ENCODE measurements at regions not wholly inside any gene's neighbourhood (a gene's known extent, or its start where the extent isn't known, plus 50 kb on each side); places are given as distances from the start of the nearest gene placed in this dataset.

DNA sequence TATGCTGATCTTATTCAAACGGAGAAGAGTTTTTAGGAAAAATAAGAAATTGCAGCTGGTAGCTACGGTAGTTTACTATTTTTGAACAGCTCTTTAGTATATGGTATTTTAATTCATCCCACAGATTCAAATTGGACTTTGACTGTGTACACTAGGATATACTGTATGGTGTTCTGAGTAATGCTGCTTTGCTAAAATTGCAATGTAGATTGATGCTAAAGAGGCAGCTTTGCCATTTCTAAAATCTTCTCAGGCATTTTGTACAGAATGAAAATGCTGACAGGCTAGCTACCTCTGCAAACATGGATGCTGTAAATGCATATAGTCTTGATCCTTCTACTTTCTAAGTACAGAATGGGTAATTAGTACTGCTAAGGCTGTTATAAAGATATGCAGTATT is 826.6 kb upstream of the POU3F3 start:
- H3K27ac ChIP-seq (ENCODE audit: low read length), result no peak overlapping the region
- no peaks in the 10 kb centered on the region for H3K36me3 ChIP-seq (ENCODE audit: control insufficient read depth, insufficient read depth, low read length)
- H3K4me1 ChIP-seq (ENCODE audit: control insufficient read depth, insufficient read depth, low read length), result no peaks in the 10 kb centered on the region
- WGBS (ENCODE audit: insufficient coverage, low lambda C conversion rate), result no CpG with 5 or more reads among the region's 2 CpGs
- no peaks in the 10 kb centered on the region for H3K27me3 ChIP-seq (ENCODE audit: control insufficient read depth, insufficient read depth, low read length)
- H3K4me3 ChIP-seq (ENCODE audit: low read length), result no peak overlapping the region
- no peaks in the 10 kb centered on the region for H3K9me3 ChIP-seq (ENCODE audit: control insufficient read depth, low read depth, low read length)
- DNase-seq, result no peak

DNA sequence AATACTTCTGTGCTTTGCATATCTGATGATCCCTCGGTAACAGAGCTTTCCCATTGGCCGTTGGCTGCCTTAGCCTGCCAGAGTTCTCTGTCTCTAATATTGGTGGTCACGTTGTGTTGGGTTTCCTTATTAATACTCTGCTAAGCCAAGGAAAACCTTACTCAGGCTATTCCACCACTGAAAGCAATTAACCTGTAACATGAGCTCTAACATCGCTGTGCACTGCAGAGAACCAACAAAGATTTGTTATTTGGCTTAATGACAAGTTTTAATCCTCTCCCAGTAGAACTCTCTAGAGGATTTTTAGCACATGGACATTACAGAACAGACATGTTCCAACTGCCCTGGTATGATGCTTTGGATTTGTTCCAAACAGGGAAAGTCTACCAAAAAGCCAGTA is 825.9 kb upstream of the POU3F3 start:
- WGBS (ENCODE audit: insufficient coverage, low lambda C conversion rate), result 20% methylated on average over 1 of the region's 4 CpGs
- Histone ChIP-seq H3K27ac (ENCODE audit: low read length) (no peak overlapping the region), H3K4me1 (ENCODE audit: control insufficient read depth, insufficient read depth, low read length) (no peaks in the 10 kb centered on the region), H3K4me3 (ENCODE audit: low read length) (no peak overlapping the region), H3K9me3 (ENCODE audit: control insufficient read depth, low read depth, low read length) (no peaks in the 10 kb centered on the region), H3K27me3 (ENCODE audit: control insufficient read depth, insufficient read depth, low read length) (no peaks in the 10 kb centered on the region), H3K36me3 (ENCODE audit: control insufficient read depth, insufficient read depth, low read length) (no peaks in the 10 kb centered on the region)
- no peak for DNase-seq

DNA sequence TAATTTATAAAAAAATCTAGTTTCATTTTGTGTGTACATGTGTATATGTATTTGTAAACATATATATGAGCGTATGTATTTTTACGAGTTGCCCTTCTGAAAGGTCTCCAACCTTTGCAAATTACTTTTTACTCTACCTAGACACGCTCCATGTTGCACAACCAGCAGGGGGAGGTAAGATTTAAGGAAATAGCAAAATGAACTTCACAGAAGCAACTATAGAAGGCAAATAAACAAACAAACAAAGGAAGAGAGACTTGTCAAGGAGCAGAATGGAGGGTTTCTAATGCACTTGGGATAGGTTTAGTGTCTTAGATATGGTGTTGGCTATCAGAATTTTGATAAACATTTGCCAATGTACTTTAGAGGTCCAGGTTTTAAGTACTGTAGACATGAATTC is 820.5 kb upstream of the POU3F3 start:
- H3K36me3 ChIP-seq (ENCODE audit: control insufficient read depth, insufficient read depth, low read length), result no peaks in the 10 kb centered on the region
- H3K9me3 ChIP-seq (ENCODE audit: control insufficient read depth, low read depth, low read length), result no peaks in the 10 kb centered on the region
- H3K27me3 ChIP-seq (ENCODE audit: control insufficient read depth, insufficient read depth, low read length), result no peaks in the 10 kb centered on the region
- H3K27ac ChIP-seq (ENCODE audit: low read length), result no peak overlapping the region
- no peak overlapping the region for H3K4me3 ChIP-seq (ENCODE audit: low read length)
- no CpG with 5 or more reads among the region's 3 CpGs for WGBS (ENCODE audit: insufficient coverage, low lambda C conversion rate)
- no peaks in the 10 kb centered on the region for H3K4me1 ChIP-seq (ENCODE audit: control insufficient read depth, insufficient read depth, low read length)
- DNase-seq, result peak in 1 of 2 donors; percentile 4

DNA sequence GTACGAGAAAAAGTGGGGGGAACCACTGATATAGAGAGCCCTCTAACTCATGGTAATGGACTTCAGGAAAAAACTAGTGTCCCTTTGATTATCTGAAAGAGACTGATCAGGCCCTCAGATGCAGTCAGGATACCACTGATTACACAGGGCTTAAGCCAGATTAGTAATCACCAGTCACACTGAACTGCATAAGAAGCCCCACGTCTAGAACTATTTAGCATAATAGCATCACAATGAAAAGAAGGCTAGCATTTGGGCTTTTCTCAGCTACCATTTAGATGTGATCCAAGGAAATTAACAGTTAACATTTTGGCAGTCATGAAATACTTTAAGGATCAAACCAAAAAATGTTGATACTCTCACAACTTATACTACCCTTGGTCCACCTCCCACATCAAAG is 813.1 kb upstream of the POU3F3 start:
- Histone ChIP-seq H3K9me3 (ENCODE audit: control insufficient read depth, low read depth, low read length) (no peaks in the 10 kb centered on the region), H3K4me1 (ENCODE audit: control insufficient read depth, insufficient read depth, low read length) (no peaks in the 10 kb centered on the region), H3K4me3 (ENCODE audit: low read length) (no peak overlapping the region), H3K36me3 (ENCODE audit: control insufficient read depth, insufficient read depth, low read length) (no peaks in the 10 kb centered on the region), H3K27ac (ENCODE audit: low read length) (no peak overlapping the region), H3K27me3 (ENCODE audit: control insufficient read depth, insufficient read depth, low read length) (no peaks in the 10 kb centered on the region)
- DNase-seq, result no peak
- no CpG with 5 or more reads among the region's 2 CpGs for WGBS (ENCODE audit: insufficient coverage, low lambda C conversion rate)

DNA sequence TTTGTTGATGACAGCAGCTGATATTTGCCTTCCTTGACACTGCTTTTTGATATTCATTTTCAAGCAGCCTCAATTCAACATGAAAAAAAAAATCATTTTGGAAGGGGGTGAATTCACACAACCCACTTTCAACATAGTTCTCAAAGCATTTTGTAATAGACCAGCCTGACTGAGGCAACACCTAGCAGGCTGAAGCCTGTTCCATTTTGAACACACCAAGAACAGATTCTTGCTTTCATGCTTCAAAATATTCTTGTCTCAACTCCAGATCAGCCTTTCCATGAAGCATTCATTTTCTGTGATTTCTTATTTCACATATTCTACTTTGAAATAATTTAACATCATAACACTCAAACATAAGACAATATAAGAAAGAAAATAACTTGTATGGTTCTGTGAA is 812.6 kb upstream of the POU3F3 start:
- DNase-seq, result no peak
- no peaks in the 10 kb centered on the region for H3K36me3 ChIP-seq (ENCODE audit: control insufficient read depth, insufficient read depth, low read length)
- H3K4me1 ChIP-seq (ENCODE audit: control insufficient read depth, insufficient read depth, low read length), result no peaks in the 10 kb centered on the region
- no peaks in the 10 kb centered on the region for H3K27me3 ChIP-seq (ENCODE audit: control insufficient read depth, insufficient read depth, low read length)
- H3K4me3 ChIP-seq (ENCODE audit: low read length), result no peak overlapping the region
- no peaks in the 10 kb centered on the region for H3K9me3 ChIP-seq (ENCODE audit: control insufficient read depth, low read depth, low read length)
- no peak overlapping the region for H3K27ac ChIP-seq (ENCODE audit: low read length)

DNA sequence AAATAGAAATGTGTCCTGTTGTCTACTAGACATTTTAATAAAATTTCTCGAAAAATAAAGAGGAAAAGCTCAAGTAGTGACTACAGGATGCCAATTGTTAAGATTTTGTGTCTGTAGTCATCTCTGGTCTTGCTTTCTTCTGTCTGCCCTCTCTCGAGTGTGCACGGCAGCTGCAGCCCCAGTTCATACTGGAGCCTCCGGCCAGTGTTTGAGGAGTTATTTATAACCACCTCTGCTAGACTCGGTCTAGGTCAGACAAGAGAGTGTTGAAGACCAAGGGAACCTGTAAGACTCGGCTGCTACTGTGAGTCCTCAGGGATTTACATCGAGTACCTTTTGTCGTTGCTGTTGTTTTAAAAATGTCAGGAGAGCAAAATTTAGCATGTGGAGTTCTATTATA is 810.1 kb upstream of the POU3F3 start:
- DNase-seq, result no peak
- Histone ChIP-seq H3K27ac (ENCODE audit: low read length) (no peak overlapping the region), H3K9me3 (ENCODE audit: control insufficient read depth, low read depth, low read length) (no peaks in the 10 kb centered on the region), H3K4me1 (ENCODE audit: control insufficient read depth, insufficient read depth, low read length) (no peaks in the 10 kb centered on the region), H3K36me3 (ENCODE audit: control insufficient read depth, insufficient read depth, low read length) (no peaks in the 10 kb centered on the region), H3K4me3 (ENCODE audit: low read length) (no peak overlapping the region), H3K27me3 (ENCODE audit: control insufficient read depth, insufficient read depth, low read length) (no peaks in the 10 kb centered on the region)
- 70% methylated on average over 3 of the region's 8 CpGs for WGBS (ENCODE audit: insufficient coverage, low lambda C conversion rate)

DNA sequence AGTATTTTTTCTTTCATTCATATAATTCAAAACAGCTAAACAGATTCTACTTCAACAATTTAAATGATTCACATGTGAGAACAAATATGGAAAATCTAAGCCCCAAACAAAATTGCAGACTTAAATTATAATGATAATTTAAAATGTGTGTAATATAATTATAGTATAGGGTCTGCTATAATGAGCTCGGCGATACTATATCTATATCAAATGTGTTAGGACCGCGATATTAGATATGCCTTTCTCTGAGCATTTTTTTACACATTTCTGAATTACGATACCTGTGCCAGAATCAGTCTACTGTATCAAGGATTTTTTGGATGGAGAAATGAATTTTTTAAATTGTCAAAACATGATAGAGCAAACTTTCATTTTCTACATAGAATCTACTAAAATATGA is 808.8 kb upstream of the POU3F3 start:
- no peak for DNase-seq
- H3K27me3 ChIP-seq (ENCODE audit: control insufficient read depth, insufficient read depth, low read length), result no peaks in the 10 kb centered on the region
- no peaks in the 10 kb centered on the region for H3K36me3 ChIP-seq (ENCODE audit: control insufficient read depth, insufficient read depth, low read length)
- no peak overlapping the region for H3K4me3 ChIP-seq (ENCODE audit: low read length)
- H3K27ac ChIP-seq (ENCODE audit: low read length), result no peak overlapping the region
- no peaks in the 10 kb centered on the region for H3K9me3 ChIP-seq (ENCODE audit: control insufficient read depth, low read depth, low read length)
- WGBS (ENCODE audit: insufficient coverage, low lambda C conversion rate), result 93% methylated on average over 5 of the region's 5 CpGs
- no peaks in the 10 kb centered on the region for H3K4me1 ChIP-seq (ENCODE audit: control insufficient read depth, insufficient read depth, low read length)

DNA sequence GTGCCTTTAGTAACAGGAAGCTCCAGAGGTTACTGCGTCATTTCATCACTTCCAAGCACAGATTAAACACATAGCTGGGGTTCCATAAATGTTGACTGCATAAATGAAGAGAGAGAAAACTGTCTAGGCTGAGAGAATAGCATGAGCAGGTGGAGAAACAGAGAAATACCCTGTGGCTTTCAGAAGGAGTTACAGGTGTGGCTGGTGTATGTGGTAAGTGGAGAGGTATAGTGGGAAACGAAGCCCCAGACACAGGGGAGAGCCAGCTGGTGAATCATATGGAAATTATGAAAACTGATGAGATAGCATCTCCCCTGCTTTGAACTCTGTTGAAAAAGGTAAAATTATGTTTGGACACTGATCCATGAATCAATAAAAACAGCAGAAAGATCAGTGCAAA is 807.4 kb upstream of the POU3F3 start:
- H3K9me3 ChIP-seq (ENCODE audit: control insufficient read depth, low read depth, low read length), result no peaks in the 10 kb centered on the region
- WGBS (ENCODE audit: insufficient coverage, low lambda C conversion rate), result 100% methylated on average over 1 of the region's 2 CpGs
- H3K36me3 ChIP-seq (ENCODE audit: control insufficient read depth, insufficient read depth, low read length), result no peaks in the 10 kb centered on the region
- no peaks in the 10 kb centered on the region for H3K27me3 ChIP-seq (ENCODE audit: control insufficient read depth, insufficient read depth, low read length)
- no peak overlapping the region for H3K4me3 ChIP-seq (ENCODE audit: low read length)
- no peak for DNase-seq
- H3K27ac ChIP-seq (ENCODE audit: low read length), result no peak overlapping the region
- no peaks in the 10 kb centered on the region for H3K4me1 ChIP-seq (ENCODE audit: control insufficient read depth, insufficient read depth, low read length)

DNA sequence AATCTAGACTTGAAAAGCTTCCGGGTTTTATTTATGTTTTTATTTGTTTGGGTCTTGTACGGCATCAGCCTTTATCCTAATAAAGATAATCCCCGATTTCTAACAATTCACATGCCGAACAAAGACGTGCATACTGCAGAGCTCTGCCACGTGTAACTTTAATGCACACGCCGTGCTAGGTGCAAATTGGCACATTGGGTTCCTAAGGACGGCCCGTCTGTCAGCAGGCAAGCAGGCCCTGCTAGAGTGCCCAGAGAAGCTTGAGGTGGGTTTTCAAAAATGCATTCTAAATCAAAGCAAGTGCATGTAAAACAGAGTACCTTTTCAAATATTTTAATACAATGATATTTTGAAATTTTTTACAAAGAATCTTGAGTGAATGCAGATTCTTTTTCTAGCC is 806.4 kb upstream of the POU3F3 start:
- Histone ChIP-seq H3K27ac (ENCODE audit: low read length) (no peak overlapping the region), H3K4me1 (ENCODE audit: control insufficient read depth, insufficient read depth, low read length) (no peaks in the 10 kb centered on the region), H3K4me3 (ENCODE audit: low read length) (no peak overlapping the region), H3K27me3 (ENCODE audit: control insufficient read depth, insufficient read depth, low read length) (no peaks in the 10 kb centered on the region), H3K9me3 (ENCODE audit: control insufficient read depth, low read depth, low read length) (no peaks in the 10 kb centered on the region), H3K36me3 (ENCODE audit: control insufficient read depth, insufficient read depth, low read length) (no peaks in the 10 kb centered on the region)
- no peak for DNase-seq
- 60% methylated on average over 1 of the region's 10 CpGs for WGBS (ENCODE audit: insufficient coverage, low lambda C conversion rate)

DNA sequence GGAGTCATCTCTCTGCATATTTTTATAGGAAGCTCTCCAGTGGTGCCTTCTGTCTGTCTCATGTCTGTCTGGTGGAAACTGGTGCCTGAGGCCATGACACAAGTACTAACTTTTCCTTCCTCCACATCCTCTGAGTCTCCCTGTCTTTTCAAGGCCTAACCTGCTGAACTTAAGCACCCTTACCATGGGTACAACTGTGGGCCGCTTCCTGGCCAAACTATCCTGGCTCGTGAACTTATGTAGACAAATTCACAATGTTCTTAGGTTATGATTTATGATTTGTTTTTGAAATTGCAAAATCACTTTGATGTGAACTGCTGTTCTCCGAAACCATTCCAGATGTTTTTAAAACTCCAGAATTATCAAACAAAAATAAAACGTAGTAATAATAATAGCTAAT is 804.5 kb upstream of the POU3F3 start:
- H3K4me3 ChIP-seq (ENCODE audit: low read length), result no peak overlapping the region
- 100% methylated on average over 2 of the region's 4 CpGs for WGBS (ENCODE audit: insufficient coverage, low lambda C conversion rate)
- H3K27me3 ChIP-seq (ENCODE audit: control insufficient read depth, insufficient read depth, low read length), result no peaks in the 10 kb centered on the region
- no peak for DNase-seq
- no peaks in the 10 kb centered on the region for H3K36me3 ChIP-seq (ENCODE audit: control insufficient read depth, insufficient read depth, low read length)
- no peaks in the 10 kb centered on the region for H3K9me3 ChIP-seq (ENCODE audit: control insufficient read depth, low read depth, low read length)
- H3K27ac ChIP-seq (ENCODE audit: low read length), result no peak overlapping the region
- H3K4me1 ChIP-seq (ENCODE audit: control insufficient read depth, insufficient read depth, low read length), result no peaks in the 10 kb centered on the region

DNA sequence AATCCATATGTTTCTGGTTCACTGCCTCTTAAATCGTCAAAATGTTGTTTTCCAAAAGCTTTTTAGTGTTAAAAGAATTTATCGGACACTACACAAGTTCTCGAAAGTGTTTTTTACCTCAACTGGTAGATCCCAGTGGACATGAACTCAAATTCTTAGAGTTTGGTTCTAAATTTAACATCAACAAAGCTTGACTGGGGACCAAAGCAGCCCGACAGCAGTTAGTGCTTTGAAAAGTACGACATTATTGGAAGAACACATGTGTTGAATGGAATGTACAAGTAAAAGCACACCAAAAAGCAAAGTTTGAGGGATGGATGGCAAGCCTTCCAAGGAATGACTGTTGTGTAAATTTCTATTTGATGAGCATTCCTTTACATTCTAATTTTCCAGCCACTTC is 803.9 kb upstream of the POU3F3 start:
- 92% methylated on average over 2 of the region's 5 CpGs for WGBS (ENCODE audit: insufficient coverage, low lambda C conversion rate)
- Histone ChIP-seq H3K4me1 (ENCODE audit: control insufficient read depth, insufficient read depth, low read length) (no peaks in the 10 kb centered on the region), H3K36me3 (ENCODE audit: control insufficient read depth, insufficient read depth, low read length) (no peaks in the 10 kb centered on the region), H3K27ac (ENCODE audit: low read length) (no peak overlapping the region), H3K9me3 (ENCODE audit: control insufficient read depth, low read depth, low read length) (no peaks in the 10 kb centered on the region), H3K27me3 (ENCODE audit: control insufficient read depth, insufficient read depth, low read length) (no peaks in the 10 kb centered on the region), H3K4me3 (ENCODE audit: low read length) (no peak overlapping the region)
- no peak for DNase-seq
